Inflammatory macrophage treated with lipopolysaccharide for 1 hour (primary cell): ENCODE measurements at regions not wholly inside any gene's neighbourhood (a gene's known extent, or its start where the extent isn't known, plus 50 kb on each side); places are given as distances from the start of the nearest gene placed in this dataset.
"Not testable (repeated sequence)": the region's sequence is repeated elsewhere in the genome, so short reads cannot be mapped to it uniquely, and the experiment has no call there.

Experiments used
- DNase-seq, 2 donors: peaks; one replicate each; pipeline ENCODE4 v3.0.0-alpha.2; 2020 to 2022

- not testable (repeated sequence) for DNase-seq
Observed at GRCh38 chr5:98237794-98238193, 535.7 kb upstream of the RGMB start.

- DNase-seq: no peak
Observed at GRCh38 chr5:98243972-98244371, 529.5 kb upstream of the RGMB start.

- no peak for DNase-seq
Observed at GRCh38 chr5:98248949-98249348, 524.5 kb upstream of the RGMB start.

- no peak for DNase-seq
Observed at GRCh38 chr5:98258939-98259338, 514.5 kb upstream of the RGMB start.

GRCh38 chr5:98259595-98259994 is 513.9 kb upstream of the RGMB start:
- no peak for DNase-seq

- DNase-seq: no peak
Observed at GRCh38 chr5:98263084-98263483, 510.4 kb upstream of the RGMB start.

- no peak for DNase-seq
Observed at GRCh38 chr5:98268162-98268860, 505.2 kb upstream of the RGMB start.

GRCh38 chr5:98275980-98276379 is 497.5 kb upstream of the RGMB start:
- no peak for DNase-seq

GRCh38 chr5:98282521-98282920 is 490.9 kb upstream of the RGMB start:
- DNase-seq: no peak

GRCh38 chr5:98292496-98292895 is 481.0 kb upstream of the RGMB start:
- no peak for DNase-seq

GRCh38 chr5:98296426-98296825 is 477.0 kb upstream of the RGMB start:
- DNase-seq: no peak

- no peak for DNase-seq
Observed at GRCh38 chr5:98299435-98299834, 474.0 kb upstream of the RGMB start.

GRCh38 chr5:98301547-98301946 is 471.9 kb upstream of the RGMB start:
- no peak for DNase-seq

- DNase-seq: no peak
Observed at GRCh38 chr5:98307811-98308210, 465.7 kb upstream of the RGMB start.

- DNase-seq: no peak
Observed at GRCh38 chr5:98308231-98308630, 465.2 kb upstream of the RGMB start.

- no peak for DNase-seq
Observed at GRCh38 chr5:98308960-98309359, 464.5 kb upstream of the RGMB start.

- DNase-seq: peak; percentile 0 to 5
Observed at GRCh38 chr5:98309785-98310598, 463.5 kb upstream of the RGMB start.

- no peak for DNase-seq
Observed at GRCh38 chr5:98314292-98314691, 459.2 kb upstream of the RGMB start.

- DNase-seq: no peak
Observed at GRCh38 chr5:98318386-98318785, 455.1 kb upstream of the RGMB start.

- no peak for DNase-seq
Observed at GRCh38 chr5:98319299-98320011, 454.0 kb upstream of the RGMB start.

- no peak for DNase-seq
Observed at GRCh38 chr5:98320343-98320742, 453.1 kb upstream of the RGMB start.

GRCh38 chr5:98321361-98321760 is 452.1 kb upstream of the RGMB start:
- DNase-seq: no peak

GRCh38 chr5:98325187-98325586 is 448.3 kb upstream of the RGMB start:
- not testable (repeated sequence) for DNase-seq

- no peak for DNase-seq
Observed at GRCh38 chr5:98328015-98328414, 445.4 kb upstream of the RGMB start.
